Loucy (cell line): ENCODE measurements at regions not wholly inside any gene's neighbourhood (a gene's known extent, or its start where the extent isn't known, plus 50 kb on each side); places are given as distances from the start of the nearest gene placed in this dataset.

Source experiments
- EZH2phosphoT487 ChIP-seq: fragments of 200-600 bp; IDR thresholded peaks from 2 replicates; pipeline ENCODE4 v1.6.1; 2018; ENCODE audit warnings: antibody characterized with exemption, mild to moderate bottlenecking, moderate library complexity, borderline replicate concordance
- TF ChIP-seq, protein P1 (sequence below): fragments of 200-600 bp; sonication (generic); conservative IDR thresholded peaks from 2 replicates; pipeline ENCODE4 v1.5.1; 2014; ENCODE audit warnings: mild to moderate bottlenecking, antibody characterized with exemption, low read length

DNA sequence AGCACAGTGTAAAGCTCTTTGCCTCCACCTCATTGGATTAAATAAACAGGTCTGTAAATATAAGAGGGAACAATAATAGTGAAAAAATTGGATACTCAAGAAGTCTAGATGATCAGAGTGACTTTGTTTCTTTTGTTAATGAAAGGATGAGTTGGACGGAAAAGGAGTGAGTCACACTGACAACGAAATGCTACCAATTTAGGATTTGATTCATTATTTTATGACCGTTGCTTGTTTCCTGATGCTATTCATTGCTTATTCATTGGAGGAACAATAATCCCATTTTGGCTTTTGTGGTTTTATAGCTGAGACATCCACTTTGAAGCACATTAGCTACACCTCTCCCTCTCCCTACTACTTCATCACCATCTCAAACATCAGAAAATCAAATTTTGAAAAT, 74.4 kb upstream of the DYNLT3 start:
- TF ChIP-seq, protein P1, sequence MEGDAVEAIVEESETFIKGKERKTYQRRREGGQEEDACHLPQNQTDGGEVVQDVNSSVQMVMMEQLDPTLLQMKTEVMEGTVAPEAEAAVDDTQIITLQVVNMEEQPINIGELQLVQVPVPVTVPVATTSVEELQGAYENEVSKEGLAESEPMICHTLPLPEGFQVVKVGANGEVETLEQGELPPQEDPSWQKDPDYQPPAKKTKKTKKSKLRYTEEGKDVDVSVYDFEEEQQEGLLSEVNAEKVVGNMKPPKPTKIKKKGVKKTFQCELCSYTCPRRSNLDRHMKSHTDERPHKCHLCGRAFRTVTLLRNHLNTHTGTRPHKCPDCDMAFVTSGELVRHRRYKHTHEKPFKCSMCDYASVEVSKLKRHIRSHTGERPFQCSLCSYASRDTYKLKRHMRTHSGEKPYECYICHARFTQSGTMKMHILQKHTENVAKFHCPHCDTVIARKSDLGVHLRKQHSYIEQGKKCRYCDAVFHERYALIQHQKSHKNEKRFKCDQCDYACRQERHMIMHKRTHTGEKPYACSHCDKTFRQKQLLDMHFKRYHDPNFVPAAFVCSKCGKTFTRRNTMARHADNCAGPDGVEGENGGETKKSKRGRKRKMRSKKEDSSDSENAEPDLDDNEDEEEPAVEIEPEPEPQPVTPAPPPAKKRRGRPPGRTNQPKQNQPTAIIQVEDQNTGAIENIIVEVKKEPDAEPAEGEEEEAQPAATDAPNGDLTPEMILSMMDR, result no peak
- no peak for TF ChIP-seq EZH2phosphoT487
